GM12873 (cell line): ENCODE measurements at regions not wholly inside any gene's neighbourhood (a gene's known extent, or its start where the extent isn't known, plus 50 kb on each side); places are given as distances from the start of the nearest gene placed in this dataset.

Experiments used
- TF ChIP-seq, protein P1 (sequence below): IDR thresholded peaks from 2 replicates; pipeline ENCODE4 v1.5.1; 2012; ENCODE audit warnings: low read depth, mild to moderate bottlenecking, moderate library complexity, low read length, control low read depth; ENCODE audit not compliant: insufficient read depth; ENCODE audit errors: missing control alignments

DNA sequence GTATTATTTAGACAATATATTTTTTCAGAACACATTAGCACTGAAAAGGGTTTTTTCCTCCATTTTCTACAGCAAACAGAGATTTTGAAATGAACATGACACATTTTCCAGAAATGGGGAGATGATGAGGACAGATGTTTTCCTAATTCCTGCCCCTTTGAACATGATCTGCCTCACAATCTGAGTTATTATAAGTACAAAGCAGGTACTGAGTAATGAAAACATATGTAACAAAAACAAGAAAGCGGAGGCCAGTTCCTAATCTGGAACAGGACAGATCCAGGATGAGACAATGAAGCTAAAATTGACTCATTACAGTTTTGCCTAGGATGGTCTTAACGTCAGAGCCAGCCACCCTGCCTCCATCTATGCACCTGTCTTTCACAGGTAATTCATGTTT lies 642.8 kb upstream of the NR2F2 start:
- TF ChIP-seq, protein P1, sequence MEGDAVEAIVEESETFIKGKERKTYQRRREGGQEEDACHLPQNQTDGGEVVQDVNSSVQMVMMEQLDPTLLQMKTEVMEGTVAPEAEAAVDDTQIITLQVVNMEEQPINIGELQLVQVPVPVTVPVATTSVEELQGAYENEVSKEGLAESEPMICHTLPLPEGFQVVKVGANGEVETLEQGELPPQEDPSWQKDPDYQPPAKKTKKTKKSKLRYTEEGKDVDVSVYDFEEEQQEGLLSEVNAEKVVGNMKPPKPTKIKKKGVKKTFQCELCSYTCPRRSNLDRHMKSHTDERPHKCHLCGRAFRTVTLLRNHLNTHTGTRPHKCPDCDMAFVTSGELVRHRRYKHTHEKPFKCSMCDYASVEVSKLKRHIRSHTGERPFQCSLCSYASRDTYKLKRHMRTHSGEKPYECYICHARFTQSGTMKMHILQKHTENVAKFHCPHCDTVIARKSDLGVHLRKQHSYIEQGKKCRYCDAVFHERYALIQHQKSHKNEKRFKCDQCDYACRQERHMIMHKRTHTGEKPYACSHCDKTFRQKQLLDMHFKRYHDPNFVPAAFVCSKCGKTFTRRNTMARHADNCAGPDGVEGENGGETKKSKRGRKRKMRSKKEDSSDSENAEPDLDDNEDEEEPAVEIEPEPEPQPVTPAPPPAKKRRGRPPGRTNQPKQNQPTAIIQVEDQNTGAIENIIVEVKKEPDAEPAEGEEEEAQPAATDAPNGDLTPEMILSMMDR: no peak

DNA sequence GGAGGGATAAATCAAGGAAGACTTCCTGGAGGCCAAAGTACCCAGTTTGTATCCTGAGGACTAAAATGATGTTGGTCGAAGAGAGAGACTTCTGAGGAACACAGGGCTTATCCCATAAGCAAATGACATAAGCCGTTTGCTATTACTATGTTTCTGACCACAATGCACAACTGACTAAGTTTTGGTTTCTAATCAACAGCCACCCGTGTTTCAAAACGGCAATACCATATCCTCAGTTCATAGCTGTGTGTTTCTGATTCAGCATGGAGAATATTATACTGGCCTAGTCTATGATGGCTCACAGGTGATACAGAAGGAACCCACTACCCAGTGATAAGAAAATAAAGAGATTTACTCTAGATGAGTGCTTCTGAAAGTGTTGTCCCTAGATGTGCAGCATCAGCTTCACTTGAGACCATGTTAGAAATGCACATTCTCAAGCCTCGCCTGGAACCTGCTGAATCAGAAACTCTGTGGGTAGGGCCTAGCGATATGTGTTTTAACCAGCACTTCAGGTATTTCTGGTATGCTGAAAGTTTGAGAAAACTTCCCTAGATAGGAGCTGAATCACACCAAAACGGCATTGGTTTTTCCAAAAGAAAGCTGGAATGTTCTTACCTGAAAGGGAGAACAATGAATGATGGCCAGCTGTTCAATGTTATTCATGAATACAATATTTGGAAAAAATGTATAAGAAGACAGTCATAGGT lies 639.7 kb upstream of the NR2F2 start:
- TF ChIP-seq, protein P1: no peak

DNA sequence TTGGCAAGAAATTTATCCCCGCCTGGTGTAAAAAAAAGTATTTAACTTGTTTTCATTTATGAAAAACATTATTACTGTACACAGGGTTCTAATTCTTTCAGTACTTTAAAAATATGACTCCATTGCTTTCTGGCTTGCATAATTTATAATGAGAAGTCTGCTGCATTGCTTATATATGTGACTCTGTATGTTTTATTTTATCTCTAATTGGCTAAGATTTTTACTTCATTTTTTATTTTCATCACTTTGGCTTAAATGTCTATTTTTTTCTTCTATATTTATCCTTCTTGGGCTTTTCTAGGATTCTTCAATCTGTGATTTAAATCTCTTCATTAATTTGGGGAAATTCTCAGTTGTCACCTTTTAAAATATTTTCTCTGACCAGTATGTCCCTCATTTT lies 636.6 kb upstream of the NR2F2 start:
- TF ChIP-seq, protein P1: no peak

DNA sequence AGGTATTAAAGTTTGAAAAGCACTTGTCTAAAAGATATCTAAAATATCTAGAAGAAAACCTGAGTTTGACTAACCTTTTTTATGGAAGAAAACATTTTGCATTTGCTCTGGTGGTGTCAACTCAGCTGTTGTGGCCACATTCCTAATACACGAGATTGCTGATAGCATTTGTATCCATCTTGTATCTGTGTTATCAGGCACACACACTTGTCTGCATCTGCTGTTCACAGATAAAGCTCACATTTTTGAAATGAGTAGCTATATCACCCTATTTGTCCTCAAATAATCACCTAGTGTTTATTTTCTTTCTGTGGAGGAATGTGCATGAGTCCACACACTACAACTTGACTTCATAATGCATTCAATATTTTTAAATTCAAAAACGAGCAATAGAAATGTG lies 632.3 kb upstream of the NR2F2 start:
- TF ChIP-seq, protein P1: no peak

DNA sequence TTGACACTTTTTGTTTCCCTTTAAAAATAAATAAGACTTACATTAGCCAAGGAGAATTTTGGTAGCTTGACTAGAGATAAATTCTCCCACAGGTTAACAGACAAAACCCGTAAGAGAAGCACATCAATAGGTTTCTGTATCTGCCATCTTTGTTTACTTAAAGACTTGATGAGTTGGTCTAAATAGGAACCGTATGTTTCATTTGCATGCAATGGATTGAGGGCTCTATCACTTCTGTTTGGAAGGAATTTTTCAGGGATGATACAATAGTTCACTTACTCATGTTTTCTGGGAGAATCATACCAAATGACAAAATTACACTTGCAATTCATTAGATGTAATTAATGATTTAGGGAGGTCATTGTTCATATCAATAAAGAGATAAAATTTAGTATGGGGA lies 631.5 kb upstream of the NR2F2 start:
- TF ChIP-seq, protein P1: no peak

DNA sequence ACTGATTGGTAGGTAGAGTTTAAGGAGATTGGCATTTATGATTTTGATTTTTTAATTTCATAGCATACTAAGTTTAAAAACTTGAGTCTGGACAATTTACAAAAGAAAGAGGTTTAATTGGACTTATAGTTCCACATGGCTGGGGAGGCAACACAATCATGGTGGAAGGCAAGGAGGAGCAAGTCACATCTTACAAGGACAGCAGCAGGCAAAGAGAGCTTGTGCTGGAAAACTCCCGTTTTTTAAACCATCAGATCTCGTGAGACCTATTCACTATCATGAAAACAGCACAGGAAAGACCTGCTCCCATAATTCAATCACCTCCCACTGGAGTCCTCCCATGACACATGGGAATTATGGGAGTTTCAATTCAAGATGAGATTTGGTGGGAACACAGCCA lies 630.9 kb upstream of the NR2F2 start:
- TF ChIP-seq, protein P1: no peak

DNA sequence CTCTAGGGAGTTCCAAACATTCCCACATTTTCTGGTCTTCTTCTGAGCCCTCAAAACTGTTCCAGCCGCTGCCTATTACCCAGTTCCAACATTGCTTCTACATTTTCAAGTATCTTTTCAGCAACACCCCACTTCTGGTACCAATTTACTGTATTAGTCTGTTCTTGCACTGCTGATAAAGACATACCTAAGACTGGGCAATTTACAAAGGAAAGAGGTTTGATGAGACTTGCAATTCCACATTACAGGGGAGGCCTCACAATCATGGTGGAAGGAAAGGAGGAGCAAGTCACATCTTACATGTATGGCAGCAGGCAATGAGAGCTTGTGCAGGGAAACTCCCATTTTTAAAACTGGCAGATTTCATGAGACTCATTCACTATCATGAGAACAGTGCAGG lies 629.1 kb upstream of the NR2F2 start:
- TF ChIP-seq, protein P1: no peak
